ENCODE measurements at regions not wholly inside any gene's neighbourhood (a gene's known extent, or its start where the extent isn't known, plus 50 kb on each side); places are given as distances from the start of the nearest gene placed in this dataset.

GRCh38 chr7:54701982-54702381 is 57.0 kb downstream of the SEC61G start:
- peaks cover 2 to 6% of the 10 kb centered on the region in 2 donors for H3K9me3 Mint-ChIP-seq
- H3K4me1 Mint-ChIP-seq: no peaks in the 10 kb centered on the region
- ATAC-seq (no peak), DNase-seq (no peak)
- H3K4me3 Mint-ChIP-seq: no peak overlapping the region
- H3K27ac Mint-ChIP-seq: no peak overlapping the region
- no peaks in the 10 kb centered on the region for H3K27me3 Mint-ChIP-seq

- H3K9me3 Mint-ChIP-seq: peaks cover 0 to 6% of the 10 kb centered on the region in 2 donors
- DNase-seq: no peak
- H3K4me3 Mint-ChIP-seq: no peak overlapping the region
- no peaks in the 10 kb centered on the region for H3K4me1 Mint-ChIP-seq
- no peak for ATAC-seq
- H3K27me3 Mint-ChIP-seq: no peaks in the 10 kb centered on the region
- H3K27ac Mint-ChIP-seq: no peak overlapping the region
Measured at GRCh38 chr7:54699715-54700114, 59.3 kb downstream of the SEC61G start.

- Mint-ChIP-seq H3K4me1 (no peaks in the 10 kb centered on the region), H3K4me3 (no peak overlapping the region), H3K9me3 (peaks cover 0 to 6% of the 10 kb centered on the region in 2 donors), H3K27me3 (no peaks in the 10 kb centered on the region), H3K27ac (no peak overlapping the region)
- DNase-seq: no peak
- no peak for ATAC-seq
Measured at GRCh38 chr7:54697659-54698186, 61.3 kb downstream of the SEC61G start.

- no peak for DNase-seq
- no peak overlapping the region for H3K27ac Mint-ChIP-seq
- no peaks in the 10 kb centered on the region for H3K27me3 Mint-ChIP-seq
- H3K4me1 Mint-ChIP-seq: no peaks in the 10 kb centered on the region
- no peak for ATAC-seq
- no peaks in the 10 kb centered on the region for H3K9me3 Mint-ChIP-seq
- no peak overlapping the region for H3K4me3 Mint-ChIP-seq
Measured at GRCh38 chr7:54690892-54691291, 68.1 kb downstream of the SEC61G start.

- no peaks in the 10 kb centered on the region for H3K4me1 Mint-ChIP-seq
Measured at GRCh38 chr7:54690050-54690443, 69.0 kb downstream of the SEC61G start.

GRCh38 chr7:54689394-54690049 is 69.5 kb downstream of the SEC61G start:
- peaks cover 5 to 7% of the 10 kb centered on the region in 2 donors for H3K9me3 Mint-ChIP-seq
- H3K4me3 Mint-ChIP-seq: no peak overlapping the region
- ATAC-seq (no peak), DNase-seq (no peak)
- H3K27ac Mint-ChIP-seq: no peak overlapping the region
- H3K27me3 Mint-ChIP-seq: no peaks in the 10 kb centered on the region
- no peaks in the 10 kb centered on the region for H3K4me1 Mint-ChIP-seq

More at GRCh38 chr7:54690050-54690443, 69.0 kb downstream of the SEC61G start:
- Mint-ChIP-seq H3K27me3 (no peaks in the 10 kb centered on the region), H3K9me3 (peaks cover under 1 to 2% of the 10 kb centered on the region in 2 donors), H3K4me3 (no peak overlapping the region), H3K27ac (no peak overlapping the region)
- DNase-seq (no peak), ATAC-seq (no peak)

GRCh38 chr7:54687462-54688212 is 71.4 kb downstream of the SEC61G start:
- ATAC-seq (no peak), DNase-seq (no peak)
- no peaks in the 10 kb centered on the region for H3K27me3 Mint-ChIP-seq
- H3K9me3 Mint-ChIP-seq: peaks cover 5 to 8% of the 10 kb centered on the region in 2 donors
- no peak overlapping the region for H3K4me3 Mint-ChIP-seq
- H3K27ac Mint-ChIP-seq: peak overlapping the region in 1 of 2 donors; percentile 69
- no peaks in the 10 kb centered on the region for H3K4me1 Mint-ChIP-seq

GRCh38 chr7:54680377-54681005 is 78.5 kb downstream of the SEC61G start:
- peaks cover 5 to 8% of the 10 kb centered on the region in 2 donors for H3K9me3 Mint-ChIP-seq
- no peak overlapping the region for H3K27ac Mint-ChIP-seq
- no peaks in the 10 kb centered on the region for H3K4me1 Mint-ChIP-seq
- H3K27me3 Mint-ChIP-seq: no peaks in the 10 kb centered on the region
- no peak for DNase-seq
- H3K4me3 Mint-ChIP-seq: no peak overlapping the region
- ATAC-seq: no peak

GRCh38 chr7:54679490-54679817 is 79.6 kb downstream of the SEC61G start:
- ATAC-seq (no peak), DNase-seq (no peak)
- H3K27me3 Mint-ChIP-seq: no peaks in the 10 kb centered on the region

GRCh38 chr7:54678763-54679489 is 80.1 kb downstream of the SEC61G start:
- Mint-ChIP-seq H3K27me3 (no peaks in the 10 kb centered on the region), H3K4me3 (no peak overlapping the region), H3K4me1 (no peaks in the 10 kb centered on the region), H3K9me3 (no peaks in the 10 kb centered on the region), H3K27ac (no peak overlapping the region)
- ATAC-seq (no peak), DNase-seq (no peak)

More at GRCh38 chr7:54679490-54679817, 79.6 kb downstream of the SEC61G start:
- Mint-ChIP-seq H3K27ac (no peak overlapping the region), H3K4me1 (no peaks in the 10 kb centered on the region), H3K4me3 (no peak overlapping the region), H3K9me3 (peaks cover 0 to under 1% of the 10 kb centered on the region in 2 donors)

- ATAC-seq: no peak
- no peaks in the 10 kb centered on the region for H3K27me3 Mint-ChIP-seq
- no peaks in the 10 kb centered on the region for H3K4me1 Mint-ChIP-seq
- no peak overlapping the region for H3K4me3 Mint-ChIP-seq
- no peak overlapping the region for H3K27ac Mint-ChIP-seq
- DNase-seq: no peak
- H3K9me3 Mint-ChIP-seq: no peaks in the 10 kb centered on the region
Measured at GRCh38 chr7:54674891-54675290, 84.1 kb downstream of the SEC61G start.

- Mint-ChIP-seq H3K4me3 (no peak overlapping the region), H3K27me3 (no peaks in the 10 kb centered on the region), H3K4me1 (no peaks in the 10 kb centered on the region), H3K9me3 (no peaks in the 10 kb centered on the region), H3K27ac (no peak overlapping the region)
- ATAC-seq (no peak), DNase-seq (no peak)
Measured at GRCh38 chr7:54672519-54672918, 86.5 kb downstream of the SEC61G start.

GRCh38 chr7:54664235-54665228 is 94.5 kb downstream of the SEC61G start:
- Mint-ChIP-seq H3K4me3 (peak overlapping the region; percentile 13 to 35), H3K27me3 (peaks cover 51% of the 10 kb centered on the region), H3K27ac (no peak overlapping the region), H3K9me3 (no peaks in the 10 kb centered on the region), H3K4me1 (peaks cover 19% of the 10 kb centered on the region)
- DNase-seq: peak; percentile 12 to 25
- ATAC-seq: peak; percentile 77

- ATAC-seq: no peak
- H3K4me3 Mint-ChIP-seq: peak overlapping the region; percentile 13 to 35
- H3K4me1 Mint-ChIP-seq: peaks cover 19% of the 10 kb centered on the region
- H3K9me3 Mint-ChIP-seq: peaks cover 0 to 1% of the 10 kb centered on the region in 2 donors
- DNase-seq: no peak
- H3K27ac Mint-ChIP-seq: no peak overlapping the region
- H3K27me3 Mint-ChIP-seq: peaks cover 52% of the 10 kb centered on the region
Measured at GRCh38 chr7:54663603-54664234, 95.3 kb downstream of the SEC61G start.

Measured in stimulated activated naive CD8-positive, alpha-beta T cell treated with anti-CD3 and anti-CD28 coated beads, Interleukin-15, amount 100 ng/mL, for 72 hours (primary cell).